Fibroblast of skin of left biceps (primary cell): ENCODE measurements at regions not wholly inside any gene's neighbourhood (a gene's known extent, or its start where the extent isn't known, plus 50 kb on each side); places are given as distances from the start of the nearest gene placed in this dataset.
A peak's percentile ranks its signal among the peaks of the same experiment; 100 is the strongest.

Source experiments
- DNase-seq, 2 experiments: peaks; one replicate each; pipeline ENCODE4 v3.0.0-alpha.2; 2013; ENCODE audit warnings: low read depth in 2 of 2

GRCh38 chr6:45791211-45792168 lies 224.2 kb downstream of the CLIC5 start:
- DNase-seq: peak; percentile 58 to 64

GRCh38 chr6:45789238-45789637 lies 226.4 kb downstream of the CLIC5 start:
- DNase-seq: no peak

- no peak for DNase-seq
Measured at GRCh38 chr6:45787384-45787783, 228.3 kb downstream of the CLIC5 start.

- no peak for DNase-seq
Measured at GRCh38 chr6:45786355-45786781, 229.3 kb downstream of the CLIC5 start.

GRCh38 chr6:45784250-45784649 lies 231.4 kb downstream of the CLIC5 start:
- DNase-seq: no peak

GRCh38 chr6:45783716-45784115 lies 231.9 kb downstream of the CLIC5 start:
- no peak for DNase-seq

- DNase-seq: no peak
Measured at GRCh38 chr6:45781890-45782289, 233.8 kb downstream of the CLIC5 start.

GRCh38 chr6:45780523-45780922 lies 235.1 kb downstream of the CLIC5 start:
- no peak for DNase-seq

GRCh38 chr6:45775026-45775697 lies 240.5 kb downstream of the CLIC5 start:
- DNase-seq: no peak

GRCh38 chr6:45773906-45774305 lies 241.8 kb downstream of the CLIC5 start:
- DNase-seq: no peak

GRCh38 chr6:45772886-45773495 lies 242.7 kb downstream of the CLIC5 start:
- no peak for DNase-seq

- no peak for DNase-seq
Measured at GRCh38 chr6:45772051-45772450, 243.6 kb downstream of the CLIC5 start.

- no peak for DNase-seq
Measured at GRCh38 chr6:45763281-45763680, 252.4 kb downstream of the CLIC5 start.

- peak; percentile 57 to 59 for DNase-seq
Measured at GRCh38 chr6:45759472-45759810, 256.2 kb downstream of the CLIC5 start.

GRCh38 chr6:45758787-45759471 lies 256.7 kb downstream of the CLIC5 start:
- no peak for DNase-seq

GRCh38 chr6:45757443-45758130 lies 258.1 kb downstream of the CLIC5 start:
- DNase-seq: peak; percentile 62 to 66

GRCh38 chr6:45756606-45757005 lies 259.1 kb downstream of the CLIC5 start:
- no peak for DNase-seq

GRCh38 chr6:45754432-45754831 lies 261.2 kb downstream of the CLIC5 start:
- DNase-seq: no peak

GRCh38 chr6:45746046-45746445 lies 269.6 kb downstream of the CLIC5 start:
- peak; percentile 90 to 92 for DNase-seq

- no peak for DNase-seq
Measured at GRCh38 chr6:45743028-45743615, 272.5 kb downstream of the CLIC5 start.

GRCh38 chr6:45742591-45742990 lies 273.1 kb downstream of the CLIC5 start:
- DNase-seq: no peak
